ENCODE measurements at regions not wholly inside any gene's neighbourhood (a gene's known extent, or its start where the extent isn't known, plus 50 kb on each side); places are given as distances from the start of the nearest gene placed in this dataset.

- no peak for DNase-seq
These were observed 593.9 kb downstream of the PYDC2 start for GRCh38 chr3:192054881-192055280.

DNA sequence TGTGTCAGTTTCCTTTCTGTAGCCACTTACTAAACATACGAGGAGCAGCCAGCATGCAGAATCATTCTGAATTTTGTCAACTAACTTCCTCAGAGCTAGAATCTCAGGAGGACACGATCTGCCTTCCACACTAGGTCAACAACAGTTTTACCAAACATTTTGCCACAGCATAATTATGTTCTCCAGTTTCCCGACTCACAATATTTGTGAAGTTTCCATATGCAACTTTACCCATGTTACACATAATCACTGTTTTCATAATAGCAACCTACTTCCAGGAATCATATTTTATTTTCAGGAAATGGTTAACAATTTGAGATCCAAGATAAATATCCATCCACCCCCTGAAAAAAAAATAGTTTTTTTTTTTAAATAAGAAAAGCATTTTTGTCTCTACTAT lies 595.0 kb downstream of the PYDC2 start:
- DNase-seq, result no peak

- no peak for DNase-seq
These were observed 596.3 kb downstream of the PYDC2 start for GRCh38 chr3:192057261-192057660.

- peak; percentile 79 to 99 (median 93) for DNase-seq
These were observed 599.3 kb downstream of the PYDC2 start for GRCh38 chr3:192060160-192060781.

- DNase-seq, result peak in 2 of 3 experiments; percentile 50 to 69
These were observed 600.5 kb downstream of the PYDC2 start for GRCh38 chr3:192061426-192061825.

DNA sequence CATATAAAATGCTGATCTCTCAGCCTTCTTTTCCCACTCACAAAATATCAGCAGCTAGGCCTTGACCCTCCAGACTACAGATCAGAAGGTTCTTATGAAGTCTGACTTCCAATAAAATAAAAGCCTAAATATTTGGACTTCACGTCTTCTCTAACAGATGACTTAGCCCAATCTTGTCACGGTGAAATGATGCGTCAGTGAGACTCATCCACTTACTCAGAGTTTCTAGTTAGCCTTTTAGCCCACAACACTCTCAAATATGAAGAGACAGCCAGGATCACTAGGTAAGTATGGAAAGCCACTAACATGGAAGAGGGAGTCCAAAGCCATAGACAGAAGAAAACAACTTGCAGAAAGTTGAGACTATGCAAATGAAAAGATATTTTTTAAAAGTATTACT lies 601.2 kb downstream of the PYDC2 start:
- no peak for DNase-seq

DNA sequence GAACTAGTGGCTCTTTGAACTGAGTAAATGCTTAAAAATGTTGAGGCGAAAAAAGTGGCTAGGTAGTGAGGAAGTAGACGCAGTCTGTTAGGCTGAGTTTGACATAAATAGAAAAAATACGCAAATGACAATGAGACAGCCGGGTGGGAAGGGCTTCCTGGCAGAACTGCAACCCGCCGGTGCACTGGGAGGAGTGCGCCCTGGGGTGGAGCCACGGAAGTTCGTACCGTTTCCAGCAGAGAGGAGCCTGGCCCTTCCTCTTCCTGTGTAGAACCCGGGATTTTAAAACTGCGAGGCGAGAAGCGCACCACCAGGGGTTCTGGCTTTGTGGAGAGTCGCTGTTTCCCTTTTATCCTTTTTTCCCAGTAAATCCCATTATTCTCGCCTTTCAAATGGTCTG lies 602.6 kb downstream of the PYDC2 start:
- no peak for DNase-seq

GRCh38 chr3:192064959-192065358 lies 604.0 kb downstream of the PYDC2 start:
- DNase-seq, result no peak

GRCh38 chr3:192066253-192066652 lies 605.3 kb downstream of the PYDC2 start:
- peak in 1 of 3 experiments; percentile 19 for DNase-seq

- no peak for DNase-seq
These were observed 607.7 kb downstream of the PYDC2 start for GRCh38 chr3:192068464-192069254.

- no peak for DNase-seq
These were observed 617.0 kb downstream of the PYDC2 start for GRCh38 chr3:192077795-192078497.

DNA sequence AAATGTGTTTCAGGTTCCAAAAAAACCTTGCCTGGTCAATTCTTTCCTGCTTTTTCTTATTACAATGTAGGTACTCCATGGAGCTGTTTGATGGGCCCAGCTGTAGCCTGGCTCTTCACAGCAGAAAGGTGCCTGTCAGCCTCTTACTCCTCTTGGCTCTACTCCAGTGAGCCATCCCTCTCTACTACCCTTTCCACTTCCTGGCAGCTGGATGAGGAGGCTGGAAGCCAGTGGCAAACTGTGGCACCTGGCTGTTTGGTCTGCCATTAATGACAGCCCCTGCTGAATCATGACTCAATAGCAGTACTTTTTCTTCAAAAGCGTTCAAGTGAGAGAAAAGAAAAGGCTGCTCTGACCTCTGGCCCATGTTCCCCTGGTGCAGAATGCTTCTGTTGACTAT lies 618.1 kb downstream of the PYDC2 start:
- DNase-seq, result peak; percentile 27 to 75 (median 33)

DNA sequence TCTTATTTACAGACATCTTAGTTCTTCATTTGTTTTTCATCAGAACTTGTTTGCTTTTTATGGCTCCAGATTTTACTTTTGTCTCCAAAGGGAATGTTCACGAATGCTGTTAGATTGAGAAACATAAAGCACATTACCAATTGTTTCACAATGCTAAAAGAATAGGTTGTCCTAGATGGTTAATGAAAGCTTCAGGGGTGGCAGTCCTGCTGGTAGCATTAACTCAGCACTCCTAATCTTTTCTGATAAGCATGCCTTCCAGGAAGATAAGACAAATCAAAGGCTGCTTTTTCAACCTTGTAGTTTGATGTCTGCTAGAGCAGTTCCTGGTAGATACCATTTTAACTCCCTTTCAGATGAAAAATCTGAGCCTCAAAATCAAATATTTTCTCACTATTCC lies 619.4 kb downstream of the PYDC2 start:
- DNase-seq, result peak in 1 of 3 experiments; percentile 30

GRCh38 chr3:192082730-192083660 lies 622.0 kb downstream of the PYDC2 start:
- no peak for DNase-seq

Measured in NCI-H1417 (cell line).